HG02840 (cell line): ENCODE measurements at regions not wholly inside any gene's neighbourhood (a gene's known extent, or its start where the extent isn't known, plus 50 kb on each side); places are given as distances from the start of the nearest gene placed in this dataset.

Source experiments
- ATAC-seq: cut with Tn5 transposase; IDR thresholded peaks from one replicate; pipeline ENCODE4 v1.9.1; 2021; ENCODE audit warnings: mild to moderate bottlenecking, moderate library complexity, moderate number of reproducible peaks; ENCODE audit not compliant: unreplicated experiment, low FRiP score

- no peak for ATAC-seq
Observed at GRCh38 chr3:124089214-124089613, 97.3 kb upstream of the ROPN1 start.

- ATAC-seq: no peak
Observed at GRCh38 chr3:124091716-124092115, 99.8 kb upstream of the ROPN1 start.

GRCh38 chr3:124092811-124093210 lies 100.9 kb upstream of the ROPN1 start:
- ATAC-seq: no peak

GRCh38 chr3:124094496-124094895 lies 102.6 kb upstream of the ROPN1 start:
- ATAC-seq: no peak

GRCh38 chr3:124097362-124098131 lies 105.6 kb upstream of the ROPN1 start:
- ATAC-seq: no peak

- ATAC-seq: no peak
Observed at GRCh38 chr3:124101643-124102042, 109.7 kb upstream of the ROPN1 start.

GRCh38 chr3:124107104-124107890 lies 115.4 kb upstream of the ROPN1 start:
- ATAC-seq: no peak

GRCh38 chr3:124108446-124108845 lies 116.5 kb upstream of the ROPN1 start:
- ATAC-seq: no peak

- no peak for ATAC-seq
Observed at GRCh38 chr3:124113485-124113884, 121.6 kb upstream of the ROPN1 start.

GRCh38 chr3:124115279-124115678 lies 123.4 kb upstream of the ROPN1 start:
- no peak for ATAC-seq

- no peak for ATAC-seq
Observed at GRCh38 chr3:124115956-124116355, 124.0 kb upstream of the ROPN1 start.

- ATAC-seq: no peak
Observed at GRCh38 chr3:124116906-124117305, 125.0 kb upstream of the ROPN1 start.

GRCh38 chr3:124117486-124117885 lies 125.6 kb upstream of the ROPN1 start:
- ATAC-seq: no peak

GRCh38 chr3:124118397-124118796 lies 126.5 kb upstream of the ROPN1 start:
- no peak for ATAC-seq

- ATAC-seq: no peak
Observed at GRCh38 chr3:124119056-124119716, 127.3 kb upstream of the ROPN1 start.

GRCh38 chr3:124121379-124122312 lies 129.7 kb upstream of the ROPN1 start:
- ATAC-seq: no peak

- ATAC-seq: no peak
Observed at GRCh38 chr3:124125315-124125714, 133.4 kb upstream of the ROPN1 start.

GRCh38 chr3:124126436-124127023 lies 134.6 kb upstream of the ROPN1 start:
- ATAC-seq: no peak

GRCh38 chr3:124131158-124131557 lies 139.2 kb upstream of the ROPN1 start:
- no peak for ATAC-seq

- ATAC-seq: no peak
Observed at GRCh38 chr3:124131580-124131979, 139.7 kb upstream of the ROPN1 start.
